ENCODE measurements at regions not wholly inside any gene's neighbourhood (a gene's known extent, or its start where the extent isn't known, plus 50 kb on each side); places are given as distances from the start of the nearest gene placed in this dataset.

DNA sequence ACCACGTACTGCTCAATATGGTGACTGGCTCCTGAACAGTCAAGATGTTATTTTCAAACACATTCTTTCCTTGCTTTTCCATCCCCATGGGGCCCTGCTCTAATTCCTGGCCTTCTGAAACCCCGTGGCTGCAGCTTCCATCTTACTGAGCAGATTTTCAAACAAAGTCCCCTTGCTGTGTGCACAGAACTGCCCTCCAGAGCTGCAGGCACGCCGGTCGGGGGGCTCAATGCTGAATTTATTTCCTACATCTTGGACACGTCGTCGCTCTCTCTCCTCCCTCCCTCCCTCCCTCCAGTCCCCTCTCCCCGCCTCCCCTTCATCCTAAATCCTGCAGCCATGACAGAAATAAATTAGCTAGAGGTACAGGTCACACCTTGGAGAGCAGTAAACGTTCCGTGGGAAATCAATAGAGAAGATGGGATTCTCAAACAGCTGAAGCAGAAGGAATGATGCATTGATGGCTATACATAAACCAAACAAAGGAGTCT, 243.1 kb upstream of the BLID start:
- WGBS, 2 donors: 32 to 38% methylated on average over 11 of the region's 11 CpGs
- intact Hi-C loops (cut with DNase I; ENCODE audit: low total_unique reads): no loop called here
- Histone ChIP-seq H3K9me3 (no peaks in the 10 kb centered on the region), H3K27me3 (no peaks in the 10 kb centered on the region), H3K4me3 (no peak overlapping the region), H3K4me1 (peaks cover 8% of the 10 kb centered on the region), H3K27ac (no peak overlapping the region), H3K36me3 (ENCODE audit: low read depth, missing control alignments) (no peaks in the 10 kb centered on the region)
- TF ChIP-seq, protein P1, sequence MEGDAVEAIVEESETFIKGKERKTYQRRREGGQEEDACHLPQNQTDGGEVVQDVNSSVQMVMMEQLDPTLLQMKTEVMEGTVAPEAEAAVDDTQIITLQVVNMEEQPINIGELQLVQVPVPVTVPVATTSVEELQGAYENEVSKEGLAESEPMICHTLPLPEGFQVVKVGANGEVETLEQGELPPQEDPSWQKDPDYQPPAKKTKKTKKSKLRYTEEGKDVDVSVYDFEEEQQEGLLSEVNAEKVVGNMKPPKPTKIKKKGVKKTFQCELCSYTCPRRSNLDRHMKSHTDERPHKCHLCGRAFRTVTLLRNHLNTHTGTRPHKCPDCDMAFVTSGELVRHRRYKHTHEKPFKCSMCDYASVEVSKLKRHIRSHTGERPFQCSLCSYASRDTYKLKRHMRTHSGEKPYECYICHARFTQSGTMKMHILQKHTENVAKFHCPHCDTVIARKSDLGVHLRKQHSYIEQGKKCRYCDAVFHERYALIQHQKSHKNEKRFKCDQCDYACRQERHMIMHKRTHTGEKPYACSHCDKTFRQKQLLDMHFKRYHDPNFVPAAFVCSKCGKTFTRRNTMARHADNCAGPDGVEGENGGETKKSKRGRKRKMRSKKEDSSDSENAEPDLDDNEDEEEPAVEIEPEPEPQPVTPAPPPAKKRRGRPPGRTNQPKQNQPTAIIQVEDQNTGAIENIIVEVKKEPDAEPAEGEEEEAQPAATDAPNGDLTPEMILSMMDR (IDR thresholded peaks at IDR 0.05): no peak
- TF ChIP-seq POLR2A (IDR thresholded peaks at IDR 0.05): no peak
- DNase-seq: no peak

DNA sequence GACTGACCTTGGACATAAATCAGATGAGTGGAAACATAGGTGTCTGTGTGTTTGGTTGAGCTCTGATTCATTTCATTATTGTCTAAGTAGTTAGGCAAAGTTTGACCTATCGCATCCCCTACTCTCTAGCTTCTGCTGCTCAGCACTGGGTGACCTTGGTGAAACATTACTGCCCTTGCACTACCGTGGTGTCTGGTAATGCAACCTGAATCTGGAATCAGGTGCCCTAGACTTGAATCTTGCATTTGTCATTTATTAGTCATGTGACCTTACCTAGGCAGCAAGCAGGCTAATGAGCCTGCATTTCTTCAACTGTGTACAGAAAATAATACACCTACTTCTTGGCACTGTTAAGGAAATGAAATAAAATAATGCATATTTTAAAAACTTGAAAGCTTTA, 242.3 kb upstream of the BLID start:
- WGBS, 2 donors: 73 to 82% methylated on average over 2 of the region's 2 CpGs
- no peak for DNase-seq
- Histone ChIP-seq H3K27ac (no peak overlapping the region), H3K9me3 (no peaks in the 10 kb centered on the region), H3K4me1 (peaks cover 8% of the 10 kb centered on the region), H3K27me3 (no peaks in the 10 kb centered on the region), H3K4me3 (no peak overlapping the region), H3K36me3 (ENCODE audit: low read depth, missing control alignments) (no peaks in the 10 kb centered on the region)
- TF ChIP-seq, protein P1 (IDR thresholded peaks at IDR 0.05): no peak
- TF ChIP-seq POLR2A (IDR thresholded peaks at IDR 0.05): no peak
- intact Hi-C loops (cut with DNase I; ENCODE audit: low total_unique reads): no loop called here

DNA sequence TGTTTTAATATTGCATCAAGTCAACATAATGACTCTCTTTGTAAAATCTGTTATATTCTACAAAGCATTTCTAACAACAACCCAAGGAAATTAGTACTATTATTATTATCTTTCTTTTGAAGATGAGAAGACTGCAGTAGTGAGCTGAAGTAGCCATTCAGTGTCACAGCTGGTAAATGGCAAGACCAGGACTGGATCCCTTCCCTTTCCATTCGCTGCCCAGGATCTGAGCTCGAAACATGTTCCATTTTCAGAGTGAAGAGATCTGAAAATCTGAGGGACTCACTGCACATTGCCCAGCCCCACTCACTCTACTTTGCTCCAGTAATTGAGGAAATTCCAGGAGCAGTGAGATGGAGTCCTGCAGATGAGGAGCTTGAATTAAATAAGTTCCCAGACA, 240.0 kb upstream of the BLID start:
- H3K4me3 ChIP-seq: no peak overlapping the region
- 97 to 100% methylated on average over 2 of the region's 2 CpGs for WGBS, 2 donors
- intact Hi-C loops (cut with DNase I; ENCODE audit: low total_unique reads): no loop called here
- DNase-seq: no peak
- H3K27me3 ChIP-seq: no peaks in the 10 kb centered on the region
- TF ChIP-seq, protein P1 (IDR thresholded peaks at IDR 0.05): no peak
- TF ChIP-seq POLR2A (IDR thresholded peaks at IDR 0.05): no peak
- no peaks in the 10 kb centered on the region for H3K36me3 ChIP-seq (ENCODE audit: low read depth, missing control alignments)
- no peak overlapping the region for H3K27ac ChIP-seq
- H3K4me1 ChIP-seq: peaks cover 8% of the 10 kb centered on the region
- H3K9me3 ChIP-seq: no peaks in the 10 kb centered on the region

DNA sequence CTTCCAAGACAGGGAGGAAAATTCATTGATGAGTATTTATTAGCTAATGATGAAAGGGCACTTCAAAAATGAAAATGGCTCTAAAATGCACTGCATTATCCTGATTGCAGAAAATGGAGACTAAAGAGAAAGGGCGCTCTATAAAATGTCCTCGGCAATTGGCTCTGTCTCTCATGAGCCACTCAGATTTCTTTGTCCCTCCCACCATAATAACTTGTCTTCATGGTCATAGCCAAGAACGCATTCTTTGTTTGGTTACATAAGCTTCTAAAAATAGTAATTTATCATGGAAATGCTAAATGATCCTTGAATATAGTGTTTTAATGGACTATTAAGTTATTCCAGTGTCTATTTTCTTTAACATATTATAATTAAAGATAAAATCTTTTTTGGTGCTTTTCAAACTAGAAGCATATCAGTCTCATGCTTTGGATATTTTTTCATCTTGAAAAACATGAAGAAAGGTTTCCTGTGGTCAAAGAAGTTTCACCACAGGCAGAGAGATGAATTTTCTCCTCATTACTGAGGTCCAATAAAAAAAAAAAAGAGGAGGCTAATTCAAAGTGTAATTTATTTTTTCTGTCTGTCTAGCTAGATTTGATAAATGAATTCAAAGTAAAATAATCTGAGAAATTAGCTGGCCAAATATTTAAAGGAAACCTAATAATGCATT, 238.1 kb upstream of the BLID start:
- Histone ChIP-seq H3K4me1 (peaks cover 8% of the 10 kb centered on the region), H3K27ac (no peak overlapping the region), H3K9me3 (no peaks in the 10 kb centered on the region), H3K27me3 (no peaks in the 10 kb centered on the region), H3K36me3 (ENCODE audit: low read depth, missing control alignments) (no peaks in the 10 kb centered on the region), H3K4me3 (no peak overlapping the region)
- 31 to 47% methylated on average over 3 of the region's 3 CpGs for WGBS, 2 donors
- DNase-seq: no peak
- intact Hi-C loops (cut with DNase I; ENCODE audit: low total_unique reads): no loop called here
- TF ChIP-seq, protein P1 (IDR thresholded peaks at IDR 0.05): no peak
- no peak for TF ChIP-seq POLR2A (IDR thresholded peaks at IDR 0.05)

DNA sequence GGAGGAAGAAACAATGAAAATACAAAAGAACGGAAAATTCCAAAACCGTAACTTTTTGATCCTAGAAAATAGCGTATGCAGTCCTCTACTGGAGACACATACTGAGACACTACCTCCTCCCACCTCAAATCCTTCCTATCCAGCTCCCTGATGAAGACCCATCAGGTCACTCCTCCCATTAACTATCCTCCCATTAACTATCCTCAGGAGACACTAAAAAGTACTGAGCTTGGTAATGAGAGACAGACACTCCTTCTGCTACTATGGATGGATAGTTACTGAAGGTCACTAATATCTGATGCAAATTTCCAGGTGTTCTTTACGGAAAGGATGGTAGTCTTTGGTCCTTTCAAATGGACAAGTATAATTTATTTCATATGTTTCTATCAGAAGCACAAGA, 237.5 kb upstream of the BLID start:
- Histone ChIP-seq H3K9me3 (no peaks in the 10 kb centered on the region), H3K27me3 (no peaks in the 10 kb centered on the region), H3K4me3 (no peak overlapping the region), H3K4me1 (peaks cover 8% of the 10 kb centered on the region), H3K27ac (no peak overlapping the region), H3K36me3 (ENCODE audit: low read depth, missing control alignments) (no peaks in the 10 kb centered on the region)
- intact Hi-C loops (cut with DNase I; ENCODE audit: low total_unique reads): no loop called here
- no peak for TF ChIP-seq POLR2A (IDR thresholded peaks at IDR 0.05)
- TF ChIP-seq, protein P1 (IDR thresholded peaks at IDR 0.05): no peak
- DNase-seq: no peak
- 81 to 82% methylated on average over 4 of the region's 4 CpGs for WGBS, 2 donors

All from testis (tissue), 2 donors.